ENCODE measurements at regions not wholly inside any gene's neighbourhood (a gene's known extent, or its start where the extent isn't known, plus 50 kb on each side); places are given as distances from the start of the nearest gene placed in this dataset.

- Histone ChIP-seq H3K9me2 (ENCODE audit: low read depth, low read length) (no peaks in the 10 kb centered on the region), H3K79me2 (ENCODE audit: insufficient read depth, low read length) (no peaks in the 10 kb centered on the region), H4K20me1 (ENCODE audit: insufficient read depth, low read length) (no peaks in the 10 kb centered on the region), H3K27ac (ENCODE audit: low read depth, low read length, poor library complexity, severe bottlenecking) (no peak overlapping the region), H2AFZ (ENCODE audit: low read length) (no peak overlapping the region), H3K9me3 (ENCODE audit: low read length) (no peaks in the 10 kb centered on the region), H3K9ac (ENCODE audit: low read length) (no peak overlapping the region), H3F3A (ENCODE audit: insufficient read depth, low read length) (no peaks in the 10 kb centered on the region), H3K4me1 (ENCODE audit: insufficient read depth, low read length, severe bottlenecking) (no peaks in the 10 kb centered on the region), H3K27me3 (ENCODE audit: insufficient read depth, low read length) (no peaks in the 10 kb centered on the region), H3K4me3 (ENCODE audit: low read depth, low read length, poor library complexity, severe bottlenecking) (no peak overlapping the region), H3K4me2 (ENCODE audit: low read length) (no peak overlapping the region), H3K36me3 (ENCODE audit: insufficient read depth, low read length) (no peaks in the 10 kb centered on the region)
- TF ChIP-seq EZH2 (IDR thresholded peaks at IDR 0.05; ENCODE audit: borderline replicate concordance, low read length) (no peak), CTCF (IDR thresholded peaks at IDR 0.05; ENCODE audit: low read length) (no peak)
These were observed 693.4 kb downstream of the KCTD16 start for GRCh38 chr5:144864118-144864517.

GRCh38 chr5:144857454-144857853, 686.8 kb downstream of the KCTD16 start:
- no peak overlapping the region for H3K4me2 ChIP-seq (ENCODE audit: low read length)
- H3K9me2 ChIP-seq (ENCODE audit: low read depth, low read length), result no peaks in the 10 kb centered on the region
- H3K79me2 ChIP-seq (ENCODE audit: insufficient read depth, low read length), result no peaks in the 10 kb centered on the region
- H3K27me3 ChIP-seq (ENCODE audit: insufficient read depth, low read length), result no peaks in the 10 kb centered on the region
- H3K9me3 ChIP-seq (ENCODE audit: low read length), result no peaks in the 10 kb centered on the region
- no peaks in the 10 kb centered on the region for H4K20me1 ChIP-seq (ENCODE audit: insufficient read depth, low read length)
- H3K4me1 ChIP-seq (ENCODE audit: insufficient read depth, low read length, severe bottlenecking), result no peaks in the 10 kb centered on the region
- no peak overlapping the region for H3K4me3 ChIP-seq (ENCODE audit: low read depth, low read length, poor library complexity, severe bottlenecking)
- H2AFZ ChIP-seq (ENCODE audit: low read length), result no peak overlapping the region
- no peaks in the 10 kb centered on the region for H3K36me3 ChIP-seq (ENCODE audit: insufficient read depth, low read length)
- no peaks in the 10 kb centered on the region for H3F3A ChIP-seq (ENCODE audit: insufficient read depth, low read length)
- H3K9ac ChIP-seq (ENCODE audit: low read length), result no peak overlapping the region
- TF ChIP-seq CTCF (IDR thresholded peaks at IDR 0.05; ENCODE audit: low read length) (no peak), EZH2 (IDR thresholded peaks at IDR 0.05; ENCODE audit: borderline replicate concordance, low read length) (no peak)
- no peak overlapping the region for H3K27ac ChIP-seq (ENCODE audit: low read depth, low read length, poor library complexity, severe bottlenecking)

- no peaks in the 10 kb centered on the region for H3K27me3 ChIP-seq (ENCODE audit: insufficient read depth, low read length)
These were observed 673.4 kb downstream of the KCTD16 start for GRCh38 chr5:144844086-144844485.

More at GRCh38 chr5:144844086-144844485, 673.4 kb downstream of the KCTD16 start:
- TF ChIP-seq CTCF (IDR thresholded peaks at IDR 0.05; ENCODE audit: low read length) (no peak), EZH2 (IDR thresholded peaks at IDR 0.05; ENCODE audit: borderline replicate concordance, low read length) (no peak)
- Histone ChIP-seq H3K4me2 (ENCODE audit: low read length) (no peak overlapping the region), H3K36me3 (ENCODE audit: insufficient read depth, low read length) (no peaks in the 10 kb centered on the region), H3K9ac (ENCODE audit: low read length) (no peak overlapping the region), H4K20me1 (ENCODE audit: insufficient read depth, low read length) (no peaks in the 10 kb centered on the region), H3K27ac (ENCODE audit: low read depth, low read length, poor library complexity, severe bottlenecking) (no peak overlapping the region), H3K9me2 (ENCODE audit: low read depth, low read length) (no peaks in the 10 kb centered on the region), H3K4me3 (ENCODE audit: low read depth, low read length, poor library complexity, severe bottlenecking) (no peak overlapping the region), H2AFZ (ENCODE audit: low read length) (no peak overlapping the region), H3K4me1 (ENCODE audit: insufficient read depth, low read length, severe bottlenecking) (no peaks in the 10 kb centered on the region), H3K79me2 (ENCODE audit: insufficient read depth, low read length) (no peaks in the 10 kb centered on the region), H3K9me3 (ENCODE audit: low read length) (no peaks in the 10 kb centered on the region), H3F3A (ENCODE audit: insufficient read depth, low read length) (no peaks in the 10 kb centered on the region)

All from OCI-LY1 (cell line).